H1 (cell line): ENCODE measurements at regions not wholly inside any gene's neighbourhood (a gene's known extent, or its start where the extent isn't known, plus 50 kb on each side); places are given as distances from the start of the nearest gene placed in this dataset.

Experiments
- BRCA1 ChIP-seq: IDR thresholded peaks from 2 replicates; pipeline ENCODE4 v1.6.1; 2012; ENCODE audit warnings: low read depth, low read length, improper control_type of control experiment
- CTCF ChIP-seq, 3 experiments: IDR thresholded peaks; 1 replicate in 2 of 3; 2 replicates in 1 of 3; pipeline versions ENCODE4 v1.5.1 to v1.6.1; 2011; ENCODE audit warnings: low read length in 3 of 3, mild to moderate bottlenecking in 3 of 3, inconsistent platforms in 2 of 3, low read depth in 1 of 3, moderate library complexity in 1 of 3; ENCODE audit not compliant: insufficient read depth in 1 of 3; ENCODE audit errors: control extremely low read depth in 1 of 3
- EGR1 ChIP-seq: IDR thresholded peaks from 2 replicates; pipeline ENCODE4 v1.6.1; 2011; ENCODE audit warnings: low read depth, low read length, borderline replicate concordance
- EP300 ChIP-seq, 2 experiments: IDR thresholded peaks; 1 replicate in 1 of 2; 2 replicates in 1 of 2; pipeline ENCODE4 v1.6.1; 2011 to 2012; ENCODE audit warnings: low read depth in 2 of 2, low read length in 2 of 2, mild to moderate bottlenecking in 2 of 2, borderline replicate concordance in 1 of 2, inconsistent platforms in 1 of 2, moderate library complexity in 1 of 2
- FOSL1 ChIP-seq: IDR thresholded peaks from 2 replicates; pipeline ENCODE4 v1.6.1; 2011; ENCODE audit warnings: mild to moderate bottlenecking, low read depth, low read length, moderate library complexity; ENCODE audit not compliant: insufficient read depth
- JUN ChIP-seq: IDR thresholded peaks from 2 replicates; pipeline ENCODE4 v1.6.1; 2011; ENCODE audit warnings: low read depth, mild to moderate bottlenecking, improper control_type of control experiment, low read length
- NRF1 ChIP-seq: IDR thresholded peaks from 2 replicates; pipeline ENCODE4 v1.6.1; 2011; ENCODE audit warnings: mild to moderate bottlenecking, low read depth, low read length, improper control_type of control experiment
- POLR2A ChIP-seq, 2 experiments: IDR thresholded peaks; 1 replicate in 1 of 2; 2 replicates in 1 of 2; pipeline ENCODE4 v1.6.1; 2011; ENCODE audit warnings: low read depth in 2 of 2, low read length in 2 of 2, mild to moderate bottlenecking in 2 of 2; ENCODE audit errors: control extremely low read depth in 1 of 2
- POLR2AphosphoS5 ChIP-seq: IDR thresholded peaks from 2 replicates; pipeline ENCODE4 v1.6.1; 2011; ENCODE audit warnings: low read depth, low read length
- TF ChIP-seq, protein P1 (sequence below): IDR thresholded peaks from 2 replicates; pipeline ENCODE4 v1.6.1; 2012; ENCODE audit warnings: inconsistent platforms

DNA sequence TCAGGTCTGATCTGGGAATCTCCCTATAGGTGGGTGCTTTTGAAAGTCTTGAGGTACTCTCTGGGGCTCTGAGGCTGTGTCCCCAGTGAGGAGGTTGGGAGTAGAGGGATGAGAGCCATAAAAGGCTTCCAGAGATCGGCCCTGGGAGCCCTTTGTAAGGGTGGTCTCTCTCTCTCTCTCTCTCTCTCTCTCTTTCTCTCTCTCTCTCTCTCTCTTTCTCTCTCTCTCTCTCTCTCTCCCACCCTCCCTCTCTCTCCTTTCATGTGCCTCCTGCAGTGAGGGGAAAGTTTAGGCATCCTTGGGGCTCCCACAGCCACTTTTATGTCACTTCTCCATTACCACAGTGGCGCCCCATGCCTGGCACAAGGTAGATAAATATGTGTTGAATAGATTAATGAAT is 271.3 kb upstream of the N4BP1 start:
- TF ChIP-seq POLR2A (IDR thresholded peaks at IDR 0.05; ENCODE audit: control extremely low read depth in 1 of 2, low read depth in 2 of 2, low read length in 2 of 2) (no peak), NRF1 (no peak), JUN (no peak), CTCF (IDR thresholded peaks at IDR 0.05; ENCODE audit: control extremely low read depth in 1 of 3, insufficient read depth in 1 of 3, low read depth in 1 of 3, low read length in 3 of 3) (no peak), BRCA1 (no peak), FOSL1 (no peak), POLR2AphosphoS5 (no peak), EP300 (IDR thresholded peaks at IDR 0.05; ENCODE audit: borderline replicate concordance in 1 of 2, low read depth in 2 of 2, low read length in 2 of 2) (no peak), EGR1 (no peak)
- TF ChIP-seq, protein P1, sequence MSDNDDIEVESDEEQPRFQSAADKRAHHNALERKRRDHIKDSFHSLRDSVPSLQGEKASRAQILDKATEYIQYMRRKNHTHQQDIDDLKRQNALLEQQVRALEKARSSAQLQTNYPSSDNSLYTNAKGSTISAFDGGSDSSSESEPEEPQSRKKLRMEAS, result no peak
